ENCODE measurements at regions not wholly inside any gene's neighbourhood (a gene's known extent, or its start where the extent isn't known, plus 50 kb on each side); places are given as distances from the start of the nearest gene placed in this dataset.

DNA sequence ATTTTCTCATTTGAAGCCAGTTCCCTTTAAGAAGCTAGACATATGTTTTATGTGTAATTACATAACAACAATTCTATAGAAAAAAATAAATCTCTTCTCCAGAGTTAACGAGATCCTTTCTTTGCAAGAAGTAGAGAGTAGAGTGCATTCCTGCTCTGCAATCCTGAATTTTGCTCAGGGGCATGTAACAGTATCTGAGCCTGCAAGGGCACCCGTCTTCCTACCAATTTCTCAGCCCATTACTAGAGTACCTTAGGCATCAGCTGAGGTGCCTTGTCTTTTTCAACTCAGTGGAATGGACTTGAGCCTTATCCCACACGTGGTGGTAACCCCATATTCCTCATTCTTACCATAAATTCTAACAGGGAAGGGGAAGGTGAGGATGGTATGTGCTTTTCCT, 205.9 kb downstream of the IKZF2 start:
- DNase-seq, result no peak

- DNase-seq, result no peak
Observed at GRCh38 chr2:212943351-212943750, 208.1 kb downstream of the IKZF2 start.

DNA sequence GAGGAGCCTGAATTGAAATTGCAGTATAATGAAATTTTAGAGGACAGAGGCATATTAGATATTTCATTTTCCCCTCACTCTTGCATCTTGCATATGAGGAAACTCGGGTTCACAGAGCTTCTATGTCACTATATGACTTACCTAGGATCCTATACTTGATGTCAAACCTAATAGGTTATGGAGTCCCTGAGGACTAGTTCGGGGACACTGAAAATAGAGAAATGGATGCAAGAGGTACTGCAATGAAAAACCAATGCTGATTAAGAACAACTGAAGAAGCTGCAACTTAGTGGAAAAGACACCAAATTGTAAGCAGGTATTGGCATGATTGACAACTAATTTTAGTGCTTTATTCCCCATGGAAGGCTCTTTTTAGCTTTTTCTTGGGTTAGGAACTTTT, 210.1 kb downstream of the IKZF2 start:
- DNase-seq, result no peak

- DNase-seq, result peak; percentile 83 to 96
Observed at GRCh38 chr2:212940816-212941215, 210.6 kb downstream of the IKZF2 start.

DNA sequence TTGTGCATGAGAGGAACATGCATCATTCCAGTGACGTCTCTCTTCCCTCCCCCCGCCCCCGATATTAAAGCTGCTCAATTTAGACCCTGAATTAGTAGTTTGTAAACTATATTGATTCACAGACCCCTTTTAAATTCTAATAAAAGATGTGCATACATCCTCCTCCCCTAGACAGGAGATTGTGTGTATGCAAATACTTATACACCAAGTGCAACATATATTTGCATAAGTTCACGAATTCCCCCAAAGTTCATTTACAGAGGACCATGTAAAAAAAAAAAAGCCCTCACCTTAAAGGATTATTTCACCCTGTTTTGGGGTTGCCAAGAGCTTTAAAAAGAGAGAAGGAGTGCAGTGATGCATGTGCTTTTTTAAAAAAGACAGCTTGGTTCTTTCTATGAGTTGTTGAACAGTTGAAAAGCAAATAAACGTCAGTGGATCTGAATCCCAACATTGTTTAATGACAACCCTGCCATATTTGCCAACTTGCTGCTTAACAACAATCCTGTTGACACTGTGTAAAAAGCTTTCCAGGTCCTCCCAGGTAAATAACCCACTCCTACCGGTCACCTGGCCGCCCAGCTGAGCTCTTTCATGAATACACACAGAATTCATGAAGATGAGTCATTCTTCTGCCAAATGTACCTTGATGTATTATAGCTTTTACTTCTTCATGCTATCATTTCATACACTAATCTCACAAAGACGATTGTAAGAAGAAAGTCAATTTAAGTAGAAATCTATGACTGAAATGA, 211.5 kb downstream of the IKZF2 start:
- DNase-seq, result peak; percentile 89 to 98

- no peak for DNase-seq
Observed at GRCh38 chr2:212938144-212938793, 213.1 kb downstream of the IKZF2 start.

DNA sequence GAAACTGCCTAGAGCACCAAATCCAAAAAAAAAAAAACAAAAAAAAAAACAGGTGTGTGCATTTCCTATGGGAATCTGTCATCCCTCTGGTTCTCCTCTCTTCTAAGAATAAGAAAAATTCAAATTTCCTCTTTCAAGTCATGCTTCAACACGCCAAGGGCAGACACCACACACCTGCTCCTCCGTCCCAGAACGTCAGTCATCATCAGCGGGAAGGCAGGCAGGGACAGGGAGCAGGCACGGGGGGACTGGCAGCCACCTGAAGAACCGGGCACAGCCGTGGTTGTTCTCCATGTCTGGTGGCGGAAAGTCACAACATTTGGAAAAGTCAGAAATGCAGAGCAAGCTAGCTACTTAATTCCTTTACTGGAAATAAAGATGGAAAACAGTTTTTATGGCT, 214.8 kb downstream of the IKZF2 start:
- no peak for DNase-seq

GRCh38 chr2:212935752-212936151, 215.7 kb downstream of the IKZF2 start:
- DNase-seq, result no peak

GRCh38 chr2:212931271-212931670, 220.1 kb downstream of the IKZF2 start:
- no peak for DNase-seq

DNA sequence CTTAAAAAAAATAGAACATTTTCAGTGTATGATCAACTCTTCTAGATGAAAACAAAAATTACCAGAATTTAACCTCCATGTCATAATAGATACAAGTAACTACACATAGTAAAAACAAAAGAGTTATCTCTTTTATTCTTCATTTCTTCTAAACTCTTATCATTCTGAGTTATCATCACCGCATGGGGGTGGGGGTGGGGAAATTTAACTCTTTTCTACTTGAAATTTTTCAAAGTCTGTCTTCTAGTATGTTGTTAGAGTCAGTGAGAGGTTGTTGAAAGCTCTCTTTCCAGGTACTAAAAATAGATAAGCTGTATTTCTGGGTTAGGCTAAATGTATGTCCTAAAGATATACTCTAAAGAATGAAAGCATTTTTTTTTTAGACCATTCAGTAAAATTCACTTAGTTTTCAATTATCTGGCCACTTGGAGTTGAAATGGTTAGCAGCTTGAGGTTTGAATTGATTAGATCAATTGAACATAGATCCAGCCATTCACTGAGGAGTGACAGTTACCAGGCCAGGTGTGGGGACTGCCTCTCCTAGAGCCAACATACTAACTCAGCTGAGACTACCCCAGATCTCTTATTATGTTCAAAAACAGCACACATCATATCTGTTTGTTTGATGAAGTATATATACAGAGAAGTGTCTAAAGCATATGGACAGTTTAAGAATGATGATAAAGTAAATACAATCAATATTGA, 220.7 kb downstream of the IKZF2 start:
- no peak for DNase-seq

DNA sequence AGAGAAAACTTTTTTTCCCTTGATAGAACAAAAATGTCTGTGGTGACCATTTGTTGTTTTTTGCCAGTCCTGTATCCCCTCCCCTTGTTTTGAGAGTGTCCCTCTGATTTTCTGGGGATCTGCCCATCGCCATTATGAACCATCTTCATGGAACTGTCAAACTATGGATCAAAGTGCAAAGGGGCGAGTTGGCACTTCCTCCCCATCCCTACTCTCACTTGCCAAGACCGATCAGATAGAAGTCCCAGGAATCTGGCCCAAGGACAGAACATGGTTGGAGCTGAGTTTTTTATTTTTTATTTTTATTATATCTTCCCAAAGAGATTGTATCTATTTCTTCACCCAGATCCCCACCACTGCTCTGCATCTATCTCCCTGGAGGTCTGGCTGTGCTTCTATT, 221.4 kb downstream of the IKZF2 start:
- no peak for DNase-seq

GRCh38 chr2:212929116-212929515, 222.3 kb downstream of the IKZF2 start:
- DNase-seq, result no peak

GRCh38 chr2:212928681-212929080, 222.7 kb downstream of the IKZF2 start:
- DNase-seq, result no peak

DNA sequence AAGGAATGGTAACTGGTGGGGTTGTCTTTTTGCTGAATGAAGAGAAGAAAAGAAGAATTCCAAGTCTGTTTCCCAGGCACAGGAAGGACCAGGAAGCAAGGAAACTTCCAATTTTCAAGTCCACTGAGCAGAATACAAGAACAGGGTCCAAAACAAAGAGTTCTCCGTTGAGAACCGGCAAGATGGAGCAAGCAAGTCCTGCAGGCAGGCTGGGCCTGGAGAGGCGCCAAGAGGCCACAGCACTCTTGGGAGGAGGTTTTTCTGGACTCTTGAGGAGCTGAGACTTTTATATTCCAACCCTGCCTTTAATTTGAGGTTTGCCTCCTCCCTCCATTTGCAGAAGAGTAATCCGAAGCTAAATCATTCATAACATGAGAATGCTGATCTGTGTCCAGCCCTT, 224.5 kb downstream of the IKZF2 start:
- no peak for DNase-seq

- DNase-seq, result no peak
Observed at GRCh38 chr2:212923393-212923792, 228.0 kb downstream of the IKZF2 start.

DNA sequence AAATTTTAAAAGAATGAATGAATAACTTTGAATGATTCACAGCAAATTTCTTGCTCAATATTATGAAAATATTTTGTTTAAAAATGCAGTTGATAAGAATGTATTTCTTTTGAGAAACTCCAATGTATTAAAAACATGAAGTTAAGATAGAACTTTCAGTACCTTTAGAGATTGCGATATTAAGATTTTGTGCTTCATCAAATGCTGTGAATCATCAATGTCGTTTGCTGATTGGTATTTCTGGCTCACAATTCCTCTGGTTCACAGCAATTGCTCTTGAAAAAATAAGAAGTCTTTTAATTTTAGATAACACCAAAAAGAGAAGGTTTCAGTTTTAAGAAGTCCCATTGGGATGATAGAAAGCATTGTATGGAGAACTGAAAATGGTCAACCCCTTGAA, 228.7 kb downstream of the IKZF2 start:
- DNase-seq, result no peak

DNA sequence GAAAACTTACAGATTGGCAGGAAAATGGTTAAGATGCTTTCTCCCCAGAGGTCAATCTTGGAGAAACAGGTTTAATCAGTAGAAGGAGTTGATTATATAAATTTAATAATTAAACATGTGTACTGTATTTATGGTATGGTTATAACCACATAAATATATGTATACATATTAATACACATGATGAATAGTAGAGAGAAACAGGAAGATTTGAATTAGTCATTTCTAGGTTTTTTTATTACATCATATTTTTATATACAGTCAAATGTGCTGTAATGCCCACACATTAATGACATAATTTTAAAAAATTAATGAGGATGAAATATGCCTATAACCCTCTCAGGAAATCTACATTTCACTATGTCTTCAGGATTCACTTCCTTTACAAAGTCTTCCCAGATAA, 229.7 kb downstream of the IKZF2 start:
- DNase-seq, result no peak

- DNase-seq, result no peak
Observed at GRCh38 chr2:212921061-212921460, 230.4 kb downstream of the IKZF2 start.

DNA sequence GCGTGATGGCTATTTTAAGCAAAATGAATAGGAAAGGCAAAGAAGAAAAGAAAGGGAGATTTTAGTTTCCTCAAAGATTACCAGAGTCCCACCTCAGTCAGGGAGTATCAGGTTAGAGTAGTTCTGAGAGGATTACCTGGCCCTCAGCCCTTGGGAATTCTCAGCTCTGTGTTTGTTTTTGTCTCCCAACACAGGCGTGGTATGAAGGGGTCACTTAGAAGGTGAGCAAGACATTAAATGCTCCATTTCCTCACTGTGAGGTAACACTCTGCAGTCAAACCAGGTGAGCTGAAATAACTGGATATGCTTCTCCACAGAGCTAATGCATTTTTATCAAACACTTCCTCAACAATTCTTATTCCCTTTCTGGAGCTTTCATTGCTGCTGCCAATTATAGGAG, 232.2 kb downstream of the IKZF2 start:
- peak in 1 of 2 experiments; percentile 4 for DNase-seq

- no peak for DNase-seq
Observed at GRCh38 chr2:212918336-212918735, 233.1 kb downstream of the IKZF2 start.

DNA sequence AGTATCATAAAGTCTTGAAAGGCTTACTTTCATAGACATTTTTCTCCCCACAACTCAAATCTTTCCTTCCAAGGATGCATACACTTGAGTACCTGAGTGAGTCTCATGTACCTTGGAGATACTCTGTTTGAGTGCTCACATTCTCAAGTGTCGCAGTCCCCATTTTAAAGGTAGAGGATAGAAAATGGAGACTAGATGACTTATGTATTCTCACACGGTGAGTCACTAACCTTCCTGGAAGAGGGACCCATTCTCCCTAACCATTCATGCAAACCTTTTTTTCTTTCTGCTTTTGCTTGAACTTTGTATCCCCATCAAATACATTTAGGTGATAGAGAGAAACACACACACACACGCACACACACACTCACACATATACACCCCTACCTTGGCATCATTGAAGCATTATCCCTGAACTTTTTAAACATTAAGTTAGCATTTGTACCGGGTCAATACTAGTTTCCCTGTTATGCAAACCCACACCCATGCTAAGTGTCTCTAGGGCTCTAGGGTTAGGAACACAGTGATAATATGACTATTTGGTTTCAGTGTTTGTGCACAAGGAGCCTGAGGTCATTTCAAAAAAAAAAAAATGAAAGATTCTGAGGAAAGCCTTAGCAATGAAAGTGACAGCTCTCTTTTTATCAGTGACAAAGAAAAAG, 236.2 kb downstream of the IKZF2 start:
- no peak for DNase-seq

DNA sequence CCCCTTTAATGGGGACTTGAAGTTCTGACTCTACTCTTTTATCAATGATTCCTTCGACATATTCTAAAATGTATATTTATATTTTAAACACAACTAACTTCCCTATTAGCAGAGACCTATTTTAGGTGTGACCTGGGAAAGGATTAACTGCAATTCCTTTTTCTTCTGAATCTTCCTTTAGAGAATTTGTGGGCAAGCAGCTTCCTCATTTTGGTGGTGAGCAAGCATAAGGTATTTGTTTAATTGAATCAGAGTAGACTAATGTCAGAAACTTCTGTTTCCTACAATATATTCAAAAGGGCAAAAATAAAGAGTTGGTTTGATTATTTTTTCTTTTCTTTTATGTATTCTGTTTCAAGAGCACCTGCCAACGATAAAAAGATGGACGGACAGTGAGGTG, 237.0 kb downstream of the IKZF2 start:
- no peak for DNase-seq

GRCh38 chr2:212913640-212914306, 237.6 kb downstream of the IKZF2 start:
- no peak for DNase-seq
